Caco-2 (cell line): ENCODE measurements at regions not wholly inside any gene's neighbourhood (a gene's known extent, or its start where the extent isn't known, plus 50 kb on each side); places are given as distances from the start of the nearest gene placed in this dataset.

Experiments used
- BruUV-seq: library from RNA; stranded (reverse); fragments of 400-500 nt; replicated peaks from 2 replicates; lab custom pipeline; 2021; lab: Mats Ljungman, UMichigan
- CTCF ChIA-PET: fragments of 300-600 bp; sonication (Branson Sonifier 250); formaldehyde crosslinking; loops from one replicate; lab custom pipeline; 2022; ENCODE audit warnings: antibody characterized with exemption; lab: Charles Lee
- POLR2A ChIA-PET: fragments of 300-600 bp; sonication (Branson Sonifier 250); formaldehyde crosslinking; loops from one replicate; lab custom pipeline; 2022; ENCODE audit warnings: antibody characterized with exemption; lab: Charles Lee
- DNase-seq, 2 experiments: peaks; one replicate each; pipeline versions ENCODE4 v3.0.0 to v3.0.0-alpha.2; 2020 to 2022
- H3K27me3 ChIP-seq: replicated peaks from 2 replicates; pipeline ENCODE4 v1.6.0; 2011; ENCODE audit warnings: low read length; ENCODE audit not compliant: control insufficient read depth, insufficient read depth
- H3K36me3 ChIP-seq: 2 replicates; pipeline ENCODE4 v1.5.1; 2011; ENCODE audit warnings: low read length; ENCODE audit not compliant: control insufficient read depth, insufficient read depth
- H3K4me1 ChIP-seq: fragments of 250-450 bp; sonication (Bioruptor Pico); 2 replicates; pipeline ENCODE4 v1.5.1; 2020; ENCODE audit warnings: mild to moderate bottlenecking
- H3K4me3 ChIP-seq: 2 replicates; pipeline ENCODE4 v1.5.1; 2011; ENCODE audit warnings: low read depth, mild to moderate bottlenecking, control low read depth, low read length
- H3K9me3 ChIP-seq: fragments of 250-450 bp; sonication (Bioruptor Pico); 2 replicates; pipeline ENCODE4 v1.5.1; 2020; ENCODE audit warnings: mild to moderate bottlenecking, moderate library complexity
- H3K27ac Mint-ChIP-seq: one replicate; pipeline ENCODE4 v1.8.0; 2022; ENCODE audit warnings: mixed read lengths; ENCODE audit not compliant: unreplicated experiment
- H3K27me3 Mint-ChIP-seq: one replicate; pipeline ENCODE4 v1.8.0; 2022; ENCODE audit warnings: mixed read lengths; ENCODE audit not compliant: insufficient read depth, unreplicated experiment
- H3K36me3 Mint-ChIP-seq: one replicate; pipeline ENCODE4 v1.8.0; 2022; ENCODE audit warnings: mild to moderate bottlenecking, mixed read lengths; ENCODE audit not compliant: insufficient read depth, unreplicated experiment
- H3K4me1 Mint-ChIP-seq: one replicate; pipeline ENCODE4 v1.8.0; 2022; ENCODE audit warnings: low read depth, mixed read lengths; ENCODE audit not compliant: unreplicated experiment
- H3K4me3 Mint-ChIP-seq: one replicate; pipeline ENCODE4 v1.8.0; 2022; ENCODE audit warnings: mild to moderate bottlenecking, moderate library complexity, mixed read lengths; ENCODE audit not compliant: unreplicated experiment
- H3K9me3 Mint-ChIP-seq: one replicate; pipeline ENCODE4 v1.8.0; 2022; ENCODE audit warnings: mixed read lengths; ENCODE audit not compliant: unreplicated experiment
- CTCF ChIP-seq, 2 experiments: fragments of 200-600 bp in 1 of 2; IDR thresholded peaks; 1 replicate in 1 of 2; 2 replicates in 1 of 2; pipeline versions ENCODE4 v1.5.1 to v1.8.0; 2011 to 2022; ENCODE audit warnings: antibody characterized with exemption in 1 of 2, control low read depth in 1 of 2, inconsistent platforms in 1 of 2, low read depth in 1 of 2, low read length in 1 of 2, mild to moderate bottlenecking in 1 of 2, moderate library complexity in 1 of 2; ENCODE audit not compliant: insufficient read depth in 1 of 2, severe bottlenecking in 1 of 2, unreplicated experiment in 1 of 2
- intact Hi-C: fragments of 100-400 bp; cut with micrococcal nuclease; formaldehyde crosslinking; loops from one replicate; pipeline ENCODE4 v1.10.0; 2022; ENCODE audit not compliant: unreplicated experiment

- intact Hi-C loops = no loop called here
- TF ChIP-seq CTCF (IDR thresholded peaks at IDR 0.05; ENCODE audit: insufficient read depth in 1 of 2, low read depth in 1 of 2, low read length in 1 of 2, severe bottlenecking in 1 of 2, unreplicated experiment in 1 of 2) = no peak
- CTCF ChIA-PET = no interaction called here
- H3K36me3 ChIP-seq = no peaks in the 10 kb centered on the region
- H3K9me3 ChIP-seq = no peaks in the 10 kb centered on the region
- H3K36me3 Mint-ChIP-seq = no peaks in the 10 kb centered on the region
- H3K4me1 Mint-ChIP-seq = no peaks in the 10 kb centered on the region
- H3K27me3 ChIP-seq = no peaks in the 10 kb centered on the region
- no peak overlapping the region for H3K27ac Mint-ChIP-seq
- H3K27me3 Mint-ChIP-seq = peaks cover 2% of the 10 kb centered on the region
- no TSS peak for BruUV-seq
- H3K9me3 Mint-ChIP-seq = no peaks in the 10 kb centered on the region
- no peak for DNase-seq
- no peak overlapping the region for H3K4me3 ChIP-seq
- H3K4me3 Mint-ChIP-seq = no peak overlapping the region
- POLR2A ChIA-PET = no interaction called here
- H3K4me1 ChIP-seq = no peaks in the 10 kb centered on the region
Observed at GRCh38 chr3:28933337-28933736, 347.5 kb upstream of the RBMS3 start.

GRCh38 chr3:28934126-28934813, 346.6 kb upstream of the RBMS3 start:
- Mint-ChIP-seq H3K4me1 (no peaks in the 10 kb centered on the region), H3K9me3 (no peaks in the 10 kb centered on the region), H3K27me3 (peaks cover 2% of the 10 kb centered on the region), H3K36me3 (no peaks in the 10 kb centered on the region), H3K27ac (no peak overlapping the region), H3K4me3 (no peak overlapping the region)
- intact Hi-C loops = no loop called here
- TF ChIP-seq CTCF (IDR thresholded peaks at IDR 0.05; ENCODE audit: insufficient read depth in 1 of 2, low read depth in 1 of 2, low read length in 1 of 2, severe bottlenecking in 1 of 2, unreplicated experiment in 1 of 2) = no peak
- Histone ChIP-seq H3K27me3 (no peaks in the 10 kb centered on the region), H3K4me3 (no peak overlapping the region), H3K36me3 (no peaks in the 10 kb centered on the region), H3K9me3 (no peaks in the 10 kb centered on the region), H3K4me1 (no peaks in the 10 kb centered on the region)
- ChIA-PET CTCF (no interaction called here), POLR2A (no interaction called here)
- BruUV-seq = no TSS peak
- no peak for DNase-seq

GRCh38 chr3:28935146-28935545, 345.7 kb upstream of the RBMS3 start:
- no peak for TF ChIP-seq CTCF (IDR thresholded peaks at IDR 0.05; ENCODE audit: insufficient read depth in 1 of 2, low read depth in 1 of 2, low read length in 1 of 2, severe bottlenecking in 1 of 2, unreplicated experiment in 1 of 2)
- Mint-ChIP-seq H3K27me3 (peaks cover 2% of the 10 kb centered on the region), H3K27ac (no peak overlapping the region), H3K36me3 (no peaks in the 10 kb centered on the region), H3K4me3 (no peak overlapping the region), H3K9me3 (no peaks in the 10 kb centered on the region), H3K4me1 (no peaks in the 10 kb centered on the region)
- BruUV-seq = no TSS peak
- no peaks in the 10 kb centered on the region for H3K9me3 ChIP-seq
- ChIA-PET POLR2A (no interaction called here), CTCF (no interaction called here)
- H3K27me3 ChIP-seq = no peaks in the 10 kb centered on the region
- no peaks in the 10 kb centered on the region for H3K36me3 ChIP-seq
- no peak overlapping the region for H3K4me3 ChIP-seq
- intact Hi-C loops = no loop called here
- DNase-seq = no peak
- H3K4me1 ChIP-seq = no peaks in the 10 kb centered on the region
